Panc1 (cell line): ENCODE measurements at regions not wholly inside any gene's neighbourhood (a gene's known extent, or its start where the extent isn't known, plus 50 kb on each side); places are given as distances from the start of the nearest gene placed in this dataset.

Source experiments
- ATAC-seq: fragments of 200-7000 bp; cut with Tn5 transposase; 2 replicates; pipeline ENCODE4 v1.9.1; 2020; ENCODE audit warnings: mild to moderate bottlenecking, moderate library complexity
- BruUV-seq: library from RNA; stranded (reverse); fragments of 400-500 nt; replicated peaks from 2 replicates; lab custom pipeline; 2021; lab: Mats Ljungman, UMichigan
- CTCF ChIA-PET: fragments of 300-600 bp; sonication (Branson Sonifier 250); formaldehyde crosslinking; loops from one replicate; lab custom pipeline; 2022; ENCODE audit warnings: antibody characterized with exemption; lab: Charles Lee
- POLR2A ChIA-PET: fragments of 300-600 bp; sonication (Branson Sonifier 250); formaldehyde crosslinking; loops from one replicate; lab custom pipeline; 2022; ENCODE audit warnings: antibody characterized with exemption; lab: Charles Lee
- DNase-seq: peaks from one replicate; pipeline ENCODE4 v3.0.0-alpha.2; 2010; ENCODE audit warnings: low read depth, low spot score
- H3K27ac ChIP-seq: 2 replicates; pipeline ENCODE4 v1.5.1; 2011; ENCODE audit warnings: mild to moderate bottlenecking, low read length, inconsistent platforms
- H3K27me3 ChIP-seq: fragments of 200-500 bp; sonication (Bioruptor generic); 2 replicates; pipeline ENCODE4 v1.6.0; 2014; ENCODE audit warnings: low read length, inconsistent platforms; ENCODE audit not compliant: control insufficient read depth, insufficient read depth
- H3K36me3 ChIP-seq: fragments of 200-500 bp; sonication (Bioruptor generic); 2 replicates; pipeline ENCODE4 v1.5.1; 2014; ENCODE audit warnings: inconsistent platforms, mild to moderate bottlenecking, low read length, moderate library complexity; ENCODE audit not compliant: control insufficient read depth, insufficient read depth
- H3K4me1 ChIP-seq: 2 replicates; pipeline ENCODE4 v1.5.1; 2011; ENCODE audit warnings: inconsistent platforms, mild to moderate bottlenecking, low read length, moderate library complexity; ENCODE audit not compliant: control insufficient read depth, insufficient read depth
- H3K4me3 ChIP-seq, 2 experiments: 2 replicates each; pipeline ENCODE4 v1.5.1; 2011 to 2012; ENCODE audit warnings: low read depth in 2 of 2, low read length in 2 of 2, mild to moderate bottlenecking in 2 of 2, inconsistent platforms in 1 of 2, moderate library complexity in 1 of 2
- H3K9me3 ChIP-seq: fragments of 200-500 bp; sonication (Bioruptor generic); 2 replicates; pipeline ENCODE4 v1.5.1; 2014; ENCODE audit warnings: low read depth, mild to moderate bottlenecking, inconsistent platforms, low read length, moderate library complexity; ENCODE audit not compliant: control insufficient read depth, insufficient read depth
- POLR2AphosphoS5 ChIP-seq: IDR thresholded peaks from 2 replicates; pipeline ENCODE4 v1.6.1; 2012; ENCODE audit warnings: mild to moderate bottlenecking, low read depth, low read length, moderate library complexity
- REST ChIP-seq, 2 experiments: IDR thresholded peaks; 2 replicates each; pipeline ENCODE4 v1.6.1; 2011 to 2012; ENCODE audit warnings: low read depth in 2 of 2, control low read depth in 1 of 2, low read length in 1 of 2, mild to moderate bottlenecking in 1 of 2, moderate library complexity in 1 of 2; ENCODE audit not compliant: insufficient read depth in 1 of 2
- SIN3A ChIP-seq: IDR thresholded peaks from 2 replicates; pipeline ENCODE4 v1.6.1; 2012; ENCODE audit warnings: low read depth, mild to moderate bottlenecking, low read length, moderate library complexity, borderline replicate concordance; ENCODE audit not compliant: insufficient read depth
- TCF7L2 ChIP-seq: IDR thresholded peaks from 2 replicates; pipeline ENCODE4 v1.6.1; 2011; ENCODE audit warnings: mild to moderate bottlenecking, low read depth, low read length, inconsistent platforms
- in situ Hi-C: cut with HindIII; loops from 2 replicates; pipeline ENCODE4 v1.10.0; 2016; ENCODE audit warnings: low sequenced_read_pairs, low pct_unique_long_range_greater_than_20kb
- intact Hi-C: fragments of 100-400 bp; cut with micrococcal nuclease; formaldehyde crosslinking; loops from one replicate; pipeline ENCODE4 v1.10.0; 2022; ENCODE audit not compliant: unreplicated experiment
- TF ChIP-seq, protein P1 (sequence below): fragments of 450-650 bp; IDR thresholded peaks from 2 replicates; pipeline ENCODE4 v1.5.1; 2017; ENCODE audit warnings: mild to moderate bottlenecking

- Histone ChIP-seq H3K4me1 (no peaks in the 10 kb centered on the region), H3K9me3 (no peaks in the 10 kb centered on the region; the same call in 1 of the 2 replicates), H3K36me3 (no peaks in the 10 kb centered on the region), H3K27me3 (no peaks in the 10 kb centered on the region), H3K27ac (no peak overlapping the region), H3K4me3 (no peak overlapping the region)
- no peak for TF ChIP-seq SIN3A
- TF ChIP-seq REST (IDR thresholded peaks at IDR 0.05; ENCODE audit: insufficient read depth in 1 of 2, low read depth in 2 of 2, low read length in 1 of 2), result no peak
- TF ChIP-seq POLR2AphosphoS5, result no peak
- TF ChIP-seq, protein P1, sequence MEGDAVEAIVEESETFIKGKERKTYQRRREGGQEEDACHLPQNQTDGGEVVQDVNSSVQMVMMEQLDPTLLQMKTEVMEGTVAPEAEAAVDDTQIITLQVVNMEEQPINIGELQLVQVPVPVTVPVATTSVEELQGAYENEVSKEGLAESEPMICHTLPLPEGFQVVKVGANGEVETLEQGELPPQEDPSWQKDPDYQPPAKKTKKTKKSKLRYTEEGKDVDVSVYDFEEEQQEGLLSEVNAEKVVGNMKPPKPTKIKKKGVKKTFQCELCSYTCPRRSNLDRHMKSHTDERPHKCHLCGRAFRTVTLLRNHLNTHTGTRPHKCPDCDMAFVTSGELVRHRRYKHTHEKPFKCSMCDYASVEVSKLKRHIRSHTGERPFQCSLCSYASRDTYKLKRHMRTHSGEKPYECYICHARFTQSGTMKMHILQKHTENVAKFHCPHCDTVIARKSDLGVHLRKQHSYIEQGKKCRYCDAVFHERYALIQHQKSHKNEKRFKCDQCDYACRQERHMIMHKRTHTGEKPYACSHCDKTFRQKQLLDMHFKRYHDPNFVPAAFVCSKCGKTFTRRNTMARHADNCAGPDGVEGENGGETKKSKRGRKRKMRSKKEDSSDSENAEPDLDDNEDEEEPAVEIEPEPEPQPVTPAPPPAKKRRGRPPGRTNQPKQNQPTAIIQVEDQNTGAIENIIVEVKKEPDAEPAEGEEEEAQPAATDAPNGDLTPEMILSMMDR, result no peak
- no peak for TF ChIP-seq TCF7L2
- BruUV-seq, result no TSS peak
- ATAC-seq, result no peak
- CTCF ChIA-PET, result no interaction called here
- POLR2A ChIA-PET, result no interaction called here
- intact Hi-C loops, result no loop called here
- DNase-seq, result no peak
- in situ Hi-C loops, result no loop called here
These were observed 197.6 kb upstream of the INHBA start for GRCh38 chr7:41900532-41900931.

- BruUV-seq, result no TSS peak
- Histone ChIP-seq H3K4me1 (no peaks in the 10 kb centered on the region), H3K9me3 (no peaks in the 10 kb centered on the region), H3K36me3 (no peaks in the 10 kb centered on the region), H3K27ac (no peak overlapping the region), H3K27me3 (no peaks in the 10 kb centered on the region), H3K4me3 (no peak overlapping the region)
- in situ Hi-C loops (no loop called here), intact Hi-C loops (no loop called here)
- ChIA-PET CTCF (no interaction called here), POLR2A (no interaction called here)
- TF ChIP-seq, protein P1, result no peak
- no peak for TF ChIP-seq POLR2AphosphoS5
- TF ChIP-seq REST (IDR thresholded peaks at IDR 0.05; ENCODE audit: insufficient read depth in 1 of 2, low read depth in 2 of 2, low read length in 1 of 2), result no peak
- TF ChIP-seq TCF7L2, result no peak
- TF ChIP-seq SIN3A, result no peak
- no peak for DNase-seq
- no peak for ATAC-seq
These were observed 197.0 kb upstream of the INHBA start for GRCh38 chr7:41899823-41900433.
